ENCODE measurements at regions not wholly inside any gene's neighbourhood (a gene's known extent, or its start where the extent isn't known, plus 50 kb on each side); places are given as distances from the start of the nearest gene placed in this dataset.
A peak's percentile ranks its signal among the peaks of the same experiment; 100 is the strongest.

DNA sequence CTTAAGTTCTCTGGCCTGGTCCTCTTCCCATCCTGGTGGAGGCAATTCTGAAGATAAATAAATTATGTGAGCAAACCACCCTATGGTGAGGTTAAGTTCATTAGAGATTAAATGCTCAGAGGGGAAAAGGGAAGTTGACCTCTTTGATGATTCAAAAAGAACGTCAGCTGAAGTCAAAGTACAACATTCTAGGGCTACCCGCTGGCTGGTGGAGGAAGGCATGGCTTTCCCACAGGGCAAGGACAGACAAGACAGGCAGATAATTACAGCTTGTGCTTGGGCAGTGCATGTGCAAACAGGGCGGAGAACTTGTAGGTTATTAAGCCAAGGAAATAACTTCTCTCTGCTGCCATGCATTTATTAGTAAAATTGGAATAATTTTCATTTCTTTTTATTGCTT lies 91.0 kb upstream of the SLC24A3 start (continued):
- TF ChIP-seq ID3 (CRISPR knock-in tag; IDR thresholded peaks at IDR 0.05) (no peak), ID3 (tag; IDR thresholded peaks at IDR 0.05) (no peak), ZZZ3 (IDR thresholded peaks at IDR 0.05) (no peak), ZNF780A (CRISPR knock-in tag; IDR thresholded peaks at IDR 0.05) (no peak), ZNF384 (IDR thresholded peaks at IDR 0.05; ENCODE audit: low read depth, low read length) (no peak), ZNF197 (CRISPR knock-in tag; IDR thresholded peaks at IDR 0.05; ENCODE audit: low read depth) (no peak), TRIM28 (IDR thresholded peaks at IDR 0.05) (no peak)
- TF ChIP-seq, protein P1, sequence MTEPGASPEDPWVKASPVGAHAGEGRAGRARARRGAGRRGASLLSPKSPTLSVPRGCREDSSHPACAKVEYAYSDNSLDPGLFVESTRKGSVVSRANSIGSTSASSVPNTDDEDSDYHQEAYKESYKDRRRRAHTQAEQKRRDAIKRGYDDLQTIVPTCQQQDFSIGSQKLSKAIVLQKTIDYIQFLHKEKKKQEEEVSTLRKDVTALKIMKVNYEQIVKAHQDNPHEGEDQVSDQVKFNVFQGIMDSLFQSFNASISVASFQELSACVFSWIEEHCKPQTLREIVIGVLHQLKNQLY (CRISPR knock-in tag; conservative IDR thresholded peaks at IDR 0.05), result no peak

- no peaks in the 10 kb centered on the region for H3K79me2 ChIP-seq (ENCODE audit: control insufficient read depth, insufficient read depth, low read length)
- no peak for FAIRE-seq
Measured at GRCh38 chr20:19121916-19122315, 90.5 kb upstream of the SLC24A3 start.

More at GRCh38 chr20:19121916-19122315, 90.5 kb upstream of the SLC24A3 start:
- intact Hi-C loops (cut with micrococcal nuclease) (no loop called here), in situ Hi-C loops (cut with MboI) (no loop called here)
- peak; percentile 78 for TF ChIP-seq ZBTB2 (IDR thresholded peaks at IDR 0.05)
- TF ChIP-seq TCF3 (CRISPR knock-in tag; IDR thresholded peaks at IDR 0.05), result no peak
- TF ChIP-seq MTA1 (IDR thresholded peaks at IDR 0.05; ENCODE audit: borderline replicate concordance), result peak; percentile 59; the same call in 1 of the 2 replicates
- TF ChIP-seq CEBPB (tag; IDR thresholded peaks at IDR 0.05), result no peak
- no peak for TF ChIP-seq ZNF282 (CRISPR knock-in tag; IDR thresholded peaks at IDR 0.05)
- TF ChIP-seq, protein P2, sequence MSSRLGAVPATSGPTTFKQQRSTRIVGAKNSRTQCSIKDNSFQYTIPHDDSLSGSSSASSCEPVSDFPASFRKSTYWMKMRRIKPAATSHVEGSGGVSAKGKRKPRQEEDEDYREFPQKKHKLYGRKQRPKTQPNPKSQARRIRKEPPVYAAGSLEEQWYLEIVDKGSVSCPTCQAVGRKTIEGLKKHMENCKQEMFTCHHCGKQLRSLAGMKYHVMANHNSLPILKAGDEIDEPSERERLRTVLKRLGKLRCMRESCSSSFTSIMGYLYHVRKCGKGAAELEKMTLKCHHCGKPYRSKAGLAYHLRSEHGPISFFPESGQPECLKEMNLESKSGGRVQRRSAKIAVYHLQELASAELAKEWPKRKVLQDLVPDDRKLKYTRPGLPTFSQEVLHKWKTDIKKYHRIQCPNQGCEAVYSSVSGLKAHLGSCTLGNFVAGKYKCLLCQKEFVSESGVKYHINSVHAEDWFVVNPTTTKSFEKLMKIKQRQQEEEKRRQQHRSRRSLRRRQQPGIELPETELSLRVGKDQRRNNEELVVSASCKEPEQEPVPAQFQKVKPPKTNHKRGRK (tag; IDR thresholded peaks at IDR 0.05), result no peak
- peak; percentile 89 for TF ChIP-seq DACH1 (IDR thresholded peaks at IDR 0.05; ENCODE audit: partially characterized antibody)
- no peaks in the 10 kb centered on the region for H3K27me3 ChIP-seq (ENCODE audit: control insufficient read depth in 2 of 2, insufficient read depth in 2 of 2, low read length in 2 of 2)
- no peak for DNase-seq (ENCODE audit: extremely low read depth in 1 of 4, low spot score in 3 of 4)
- no peaks in the 10 kb centered on the region for H3K36me3 ChIP-seq (ENCODE audit: control insufficient read depth, insufficient read depth, low read length)
- no TSS peak for BruUV-seq (replicated peaks)
- H3K9ac ChIP-seq (ENCODE audit: insufficient read depth in 1 of 2, low read depth in 2 of 2, low read length in 2 of 2), result no peak overlapping the region
- ATAC-seq, result no peak
- POLR2A ChIA-PET, result no interaction called here
- H3K9me3 ChIP-seq (replicated peaks; ENCODE audit: control insufficient read depth, insufficient read depth, low read depth, low read length), result no peaks in the 10 kb centered on the region
- no peak overlapping the region for H3K4me3 ChIP-seq
- no peak overlapping the region for H3K4me2 ChIP-seq (ENCODE audit: insufficient read depth, low read length)
- no peaks in the 10 kb centered on the region for H3K4me1 ChIP-seq (replicated peaks in 1 of 2; ENCODE audit: control insufficient read depth in 2 of 2, insufficient read depth in 2 of 2, low read length in 2 of 2)
- H4K20me1 ChIP-seq (replicated peaks; ENCODE audit: control insufficient read depth, insufficient read depth, low read length), result no peaks in the 10 kb centered on the region
- H3K9me1 ChIP-seq (ENCODE audit: control insufficient read depth, insufficient read depth, low read length), result no peaks in the 10 kb centered on the region
- H2AFZ ChIP-seq (ENCODE audit: low read depth, low read length), result no peak overlapping the region
- no peak overlapping the region for H3K27ac ChIP-seq (ENCODE audit: extremely low read depth, low read depth, low read length)
- CTCF ChIA-PET (ENCODE audit: low intra/inter-chr PET ratio), result no interaction called here
